ENCODE measurements at regions not wholly inside any gene's neighbourhood (a gene's known extent, or its start where the extent isn't known, plus 50 kb on each side); places are given as distances from the start of the nearest gene placed in this dataset.

GRCh38 chr1:5304702-5305101 lies 650.3 kb downstream of the AJAP1 start:
- H3K27me3 ChIP-seq (replicated peaks in 1 of 4; ENCODE audit: control extremely low read depth in 1 of 4, control insufficient read depth in 3 of 4, insufficient read depth in 4 of 4, low read length in 3 of 4): peaks cover 0 to 2% (median 0%) of the 10 kb centered on the region in 4 experiments
- no peaks in the 10 kb centered on the region for H3K9me3 Mint-ChIP-seq (ENCODE audit: insufficient read depth)
- H3K4me3 ChIP-seq (ENCODE audit: control extremely low read depth in 1 of 5, extremely low read depth in 1 of 5, insufficient read depth in 1 of 5, low read depth in 2 of 5, low read length in 4 of 5): no peak overlapping the region
- no peak overlapping the region for H3K27ac Mint-ChIP-seq
- H3K4me2 ChIP-seq (replicated peaks; ENCODE audit: low read depth, low read length, poor library complexity, severe bottlenecking): no peak overlapping the region
- H3K4me3 Mint-ChIP-seq: no peak overlapping the region
- H3K9ac ChIP-seq (ENCODE audit: low read length): no peak overlapping the region
- no peak overlapping the region for H2AFZ ChIP-seq (ENCODE audit: insufficient read depth, low read depth, low read length, poor library complexity, severe bottlenecking)
- no peak for ATAC-seq (ENCODE audit: low read depth)
- H3K9me3 ChIP-seq (ENCODE audit: control extremely low read depth in 1 of 3, control insufficient read depth in 2 of 3, insufficient read depth in 1 of 3, low read length in 2 of 3): peaks cover 0 to 3% (median 0%) of the 10 kb centered on the region in 3 donors
- no peak for DNase-seq
- no peak overlapping the region for H3K27ac ChIP-seq (ENCODE audit: low read length in 2 of 2)
- no peaks in the 10 kb centered on the region for H4K20me1 ChIP-seq (ENCODE audit: control insufficient read depth, insufficient read depth, low read length, poor library complexity, severe bottlenecking)
- no peak for TF ChIP-seq CTCF (IDR thresholded peaks at IDR 0.05)
- no peak for TF ChIP-seq EZH2 (IDR thresholded peaks at IDR 0.05; ENCODE audit: borderline replicate concordance, insufficient read depth, low read depth, low read length, poor library complexity, severe bottlenecking)
- peaks cover 1% of the 10 kb centered on the region for H3K27me3 Mint-ChIP-seq
- POLR2A ChIA-PET: no interaction called here
- H3K4me1 Mint-ChIP-seq: no peaks in the 10 kb centered on the region
- WGBS (ENCODE audit: insufficient coverage): no CpG with 5 or more reads among the region's 6 CpGs
- CTCF ChIA-PET: no interaction called here
- H3K4me1 ChIP-seq (ENCODE audit: control insufficient read depth in 2 of 2, insufficient read depth in 2 of 2, low read length in 2 of 2): no peaks in the 10 kb centered on the region
- no peaks in the 10 kb centered on the region for H3K36me3 ChIP-seq (replicated peaks in 1 of 2; ENCODE audit: control extremely low read depth in 1 of 2, control insufficient read depth in 1 of 2, extremely low read depth in 1 of 2, insufficient read depth in 2 of 2, low read length in 1 of 2)
- intact Hi-C loops (cut with micrococcal nuclease): no loop called here
- no peaks in the 10 kb centered on the region for H3K79me2 ChIP-seq (ENCODE audit: control insufficient read depth, insufficient read depth, low read length)

- ChIA-PET CTCF (no interaction called here), POLR2A (no interaction called here)
- H2AFZ ChIP-seq (ENCODE audit: insufficient read depth, low read depth, low read length, poor library complexity, severe bottlenecking): no peak overlapping the region
- no peak for TF ChIP-seq CTCF (IDR thresholded peaks at IDR 0.05)
- no peak for TF ChIP-seq EZH2 (IDR thresholded peaks at IDR 0.05; ENCODE audit: borderline replicate concordance, insufficient read depth, low read depth, low read length, poor library complexity, severe bottlenecking)
- no peaks in the 10 kb centered on the region for H3K4me1 Mint-ChIP-seq
- no peaks in the 10 kb centered on the region for H3K4me1 ChIP-seq (ENCODE audit: control insufficient read depth in 2 of 2, insufficient read depth in 2 of 2, low read length in 2 of 2)
- no peak overlapping the region for H3K27ac ChIP-seq (ENCODE audit: low read length in 2 of 2)
- no peak overlapping the region for H3K4me3 ChIP-seq (ENCODE audit: control extremely low read depth in 1 of 5, extremely low read depth in 1 of 5, insufficient read depth in 1 of 5, low read depth in 2 of 5, low read length in 4 of 5)
- H3K27me3 ChIP-seq (replicated peaks in 1 of 4; ENCODE audit: control extremely low read depth in 1 of 4, control insufficient read depth in 3 of 4, insufficient read depth in 4 of 4, low read length in 3 of 4): peaks cover 0 to 2% (median 0%) of the 10 kb centered on the region in 4 experiments
- H3K36me3 ChIP-seq (replicated peaks in 1 of 2; ENCODE audit: control extremely low read depth in 1 of 2, control insufficient read depth in 1 of 2, extremely low read depth in 1 of 2, insufficient read depth in 2 of 2, low read length in 1 of 2): no peaks in the 10 kb centered on the region
- no peak overlapping the region for H3K9ac ChIP-seq (ENCODE audit: low read length)
- no peak overlapping the region for H3K27ac Mint-ChIP-seq
- H3K4me2 ChIP-seq (replicated peaks; ENCODE audit: low read depth, low read length, poor library complexity, severe bottlenecking): no peak overlapping the region
- H3K79me2 ChIP-seq (ENCODE audit: control insufficient read depth, insufficient read depth, low read length): no peaks in the 10 kb centered on the region
- peaks cover 0 to 10% (median 0%) of the 10 kb centered on the region in 3 donors for H3K9me3 ChIP-seq (ENCODE audit: control extremely low read depth in 1 of 3, control insufficient read depth in 2 of 3, insufficient read depth in 1 of 3, low read length in 2 of 3)
- DNase-seq (no peak), ATAC-seq (ENCODE audit: low read depth) (no peak)
- 88% methylated on average over 5 of the region's 6 CpGs for WGBS (ENCODE audit: insufficient coverage)
- peaks cover 6% of the 10 kb centered on the region for H3K27me3 Mint-ChIP-seq
- no peak overlapping the region for H3K4me3 Mint-ChIP-seq
- H3K9me3 Mint-ChIP-seq (ENCODE audit: insufficient read depth): no peaks in the 10 kb centered on the region
- H4K20me1 ChIP-seq (ENCODE audit: control insufficient read depth, insufficient read depth, low read length, poor library complexity, severe bottlenecking): no peaks in the 10 kb centered on the region
- intact Hi-C loops (cut with micrococcal nuclease): no loop called here
Observed at GRCh38 chr1:5298376-5298775, 644.0 kb downstream of the AJAP1 start.
